GM21825 (cell line): ENCODE measurements at regions not wholly inside any gene's neighbourhood (a gene's known extent, or its start where the extent isn't known, plus 50 kb on each side); places are given as distances from the start of the nearest gene placed in this dataset.

Source experiments
- ATAC-seq: cut with Tn5 transposase; IDR thresholded peaks from one replicate; pipeline ENCODE4 v1.9.1; 2021; ENCODE audit warnings: mild to moderate bottlenecking, moderate library complexity; ENCODE audit not compliant: unreplicated experiment

GRCh38 chr4:125739760-125740159 is 425.0 kb downstream of the FAT4 start:
- no peak for ATAC-seq

- ATAC-seq = no peak
Measured at GRCh38 chr4:125741825-125742452, 427.2 kb downstream of the FAT4 start.

- ATAC-seq = no peak
Measured at GRCh38 chr4:125744891-125745364, 430.2 kb downstream of the FAT4 start.

GRCh38 chr4:125749354-125749753 is 434.6 kb downstream of the FAT4 start:
- no peak for ATAC-seq

- ATAC-seq = no peak
Measured at GRCh38 chr4:125750399-125750798, 435.6 kb downstream of the FAT4 start.

GRCh38 chr4:125750828-125751466 is 436.2 kb downstream of the FAT4 start:
- ATAC-seq = no peak

- no peak for ATAC-seq
Measured at GRCh38 chr4:125758438-125758837, 443.7 kb downstream of the FAT4 start.

- no peak for ATAC-seq
Measured at GRCh38 chr4:125760201-125760819, 445.6 kb downstream of the FAT4 start.

- ATAC-seq = no peak
Measured at GRCh38 chr4:125760956-125761355, 446.2 kb downstream of the FAT4 start.

GRCh38 chr4:125762537-125762936 is 447.8 kb downstream of the FAT4 start:
- no peak for ATAC-seq

GRCh38 chr4:125765941-125766340 is 451.2 kb downstream of the FAT4 start:
- no peak for ATAC-seq

- ATAC-seq = no peak
Measured at GRCh38 chr4:125770814-125771398, 456.2 kb downstream of the FAT4 start.

GRCh38 chr4:125772680-125773079 is 457.9 kb downstream of the FAT4 start:
- ATAC-seq = no peak

- no peak for ATAC-seq
Measured at GRCh38 chr4:125773502-125773901, 458.7 kb downstream of the FAT4 start.

- ATAC-seq = no peak
Measured at GRCh38 chr4:125773931-125774330, 459.2 kb downstream of the FAT4 start.

- no peak for ATAC-seq
Measured at GRCh38 chr4:125776146-125776545, 461.4 kb downstream of the FAT4 start.

GRCh38 chr4:125780164-125780563 is 465.4 kb downstream of the FAT4 start:
- ATAC-seq = no peak

- no peak for ATAC-seq
Measured at GRCh38 chr4:125780747-125781146, 466.0 kb downstream of the FAT4 start.

GRCh38 chr4:125781651-125782050 is 466.9 kb downstream of the FAT4 start:
- no peak for ATAC-seq

GRCh38 chr4:125784741-125785140 is 470.0 kb downstream of the FAT4 start:
- ATAC-seq = no peak

- ATAC-seq = no peak
Measured at GRCh38 chr4:125787707-125788106, 473.0 kb downstream of the FAT4 start.

- no peak for ATAC-seq
Measured at GRCh38 chr4:125789023-125789422, 474.3 kb downstream of the FAT4 start.
